Upper lobe of left lung (tissue), 6 donors: ENCODE measurements at regions not wholly inside any gene's neighbourhood (a gene's known extent, or its start where the extent isn't known, plus 50 kb on each side); places are given as distances from the start of the nearest gene placed in this dataset.

Experiments
- ATAC-seq, 2 donors: fragments of 200-7000 bp; cut with Tn5 transposase; one replicate each; pipeline ENCODE4 v1.9.1; 2022; ENCODE audit warnings: mild to moderate bottlenecking in 2 of 2, moderate library complexity in 2 of 2; ENCODE audit not compliant: low FRiP score in 2 of 2
- DNase-seq, 2 donors: peaks; one replicate each; pipeline ENCODE4 v3.0.0-alpha.2; 2019 to 2020
- H3K27ac ChIP-seq, 4 donors: fragments of 200-600 bp; sonication (generic); one replicate each; pipeline ENCODE4 v1.5.1; 2016 to 2019
- H3K27me3 ChIP-seq, 4 donors: fragments of 200-600 bp; sonication (generic); one replicate each; pipeline ENCODE4 v1.5.1; 2017 to 2019
- H3K36me3 ChIP-seq, 4 donors: fragments of 200-600 bp; sonication (generic); one replicate each; pipeline ENCODE4 v1.5.1; 2016 to 2019
- H3K4me1 ChIP-seq, 4 donors: fragments of 200-600 bp; sonication (generic); one replicate each; pipeline ENCODE4 v1.5.1; 2018 to 2019
- H3K4me3 ChIP-seq, 4 donors: fragments of 200-600 bp; sonication (generic); one replicate each; pipeline ENCODE4 v1.5.1; 2017 to 2019; ENCODE audit warnings: mild to moderate bottlenecking in 2 of 4, moderate library complexity in 1 of 4
- H3K9me3 ChIP-seq, 4 donors: fragments of 200-600 bp; sonication (generic); one replicate each; pipeline ENCODE4 v1.5.1; 2018 to 2019
- CTCF ChIP-seq, 6 experiments: fragments of 450-650 bp in 4 of 6; fragments of 200-600 bp in 2 of 6; sonication (generic) in 2 of 6; IDR thresholded peaks; one replicate each; pipeline ENCODE4 v1.5.1; 2016 to 2019; ENCODE audit warnings: antibody characterized with exemption in 6 of 6
- EP300 ChIP-seq, 4 donors: sonication (generic); formaldehyde crosslinking; IDR thresholded peaks; one replicate each; pipeline ENCODE4 v1.5.1; 2017; ENCODE audit warnings: antibody characterized with exemption in 4 of 4, control low read depth in 2 of 4
- POLR2A ChIP-seq, 4 donors: fragments of 450-650 bp; IDR thresholded peaks; one replicate each; pipeline ENCODE4 v1.5.1; 2016 to 2017; ENCODE audit warnings: antibody characterized with exemption in 4 of 4, mild to moderate bottlenecking in 2 of 4
- POLR2AphosphoS5 ChIP-seq, 2 donors: sonication (generic); formaldehyde crosslinking; IDR thresholded peaks; one replicate each; pipeline ENCODE4 v1.5.1; 2017; ENCODE audit warnings: antibody characterized with exemption in 2 of 2
- WGBS, 2 donors: methylation state at CpG; one replicate each; pipeline ENCODE4 v1.1.5; 2017 to 2018; 5-methylcytosine and 5-hydroxymethylcytosine counted together
- donor health status: DM: no; HTN: no; CAD: no; lungs with moderate emphysema.
- donor health status: DM: no; HTN: yes; CAD: no; lungs with severe emphysema.

- peak overlapping the region; percentile 37 to 86 (median 64) for H3K27ac ChIP-seq
- H3K4me1 ChIP-seq: peaks cover 18 to 38% (median 25%) of the 10 kb centered on the region in 4 donors
- peak overlapping the region in 3 of 4 donors; percentile 31 to 42 (median 42) for H3K4me3 ChIP-seq
- H3K36me3 ChIP-seq: no peaks in the 10 kb centered on the region
- ATAC-seq (peak; percentile 81 to 88), DNase-seq (peak; percentile 86 to 92)
- no peaks in the 10 kb centered on the region for H3K27me3 ChIP-seq
- no peaks in the 10 kb centered on the region for H3K9me3 ChIP-seq
- no peak for TF ChIP-seq POLR2AphosphoS5 (IDR thresholded peaks at IDR 0.05)
- no peak for TF ChIP-seq EP300 (IDR thresholded peaks at IDR 0.05)
- TF ChIP-seq CTCF (IDR thresholded peaks at IDR 0.05): peak in 5 of 6 experiments; percentile 17 to 52 (median 40)
- no peak for TF ChIP-seq POLR2A (IDR thresholded peaks at IDR 0.05)
- 15 to 48% methylated on average over 11 to 30 of the region's 30 CpGs for WGBS, 2 donors
Measured at GRCh38 chr18:76620321-76621170, 125.5 kb upstream of the ZNF516 start.

GRCh38 chr18:76619621-76620315, 124.7 kb upstream of the ZNF516 start:
- H3K27ac ChIP-seq: peak overlapping the region; percentile 37 to 86 (median 64)
- no peaks in the 10 kb centered on the region for H3K27me3 ChIP-seq
- DNase-seq: peak in 1 of 2 donors; percentile 76
- H3K4me3 ChIP-seq: peak overlapping the region; percentile 8 to 42 (median 36)
- H3K9me3 ChIP-seq: no peaks in the 10 kb centered on the region
- no peak for TF ChIP-seq EP300 (IDR thresholded peaks at IDR 0.05)
- no peak for TF ChIP-seq CTCF (IDR thresholded peaks at IDR 0.05)
- peak in 1 of 4 donors; percentile 43 for TF ChIP-seq POLR2A (IDR thresholded peaks at IDR 0.05)
- no peak for TF ChIP-seq POLR2AphosphoS5 (IDR thresholded peaks at IDR 0.05)
- 27 to 54% methylated on average over 12 to 25 of the region's 27 CpGs for WGBS, 2 donors
- ATAC-seq: peak; percentile 71 to 76
- no peaks in the 10 kb centered on the region for H3K36me3 ChIP-seq
- H3K4me1 ChIP-seq: peaks cover 18 to 38% (median 25%) of the 10 kb centered on the region in 4 donors

GRCh38 chr18:76619261-76619620, 124.2 kb upstream of the ZNF516 start:
- DNase-seq (peak; percentile 69 to 75), ATAC-seq (peak; percentile 34 to 62)
- Histone ChIP-seq H3K27me3 (no peaks in the 10 kb centered on the region), H3K36me3 (no peaks in the 10 kb centered on the region), H3K27ac (peak overlapping the region; percentile 37 to 86 (median 64)), H3K4me1 (peaks cover 18 to 38% (median 25%) of the 10 kb centered on the region in 4 donors), H3K4me3 (peak overlapping the region in 3 of 4 donors; percentile 31 to 42 (median 42)), H3K9me3 (no peaks in the 10 kb centered on the region)
- WGBS, 2 donors: 45 to 55% methylated on average over 7 to 11 of the region's 11 CpGs
- peak in 1 of 2 donors; percentile 35 for TF ChIP-seq POLR2AphosphoS5 (IDR thresholded peaks at IDR 0.05)
- TF ChIP-seq CTCF (IDR thresholded peaks at IDR 0.05): no peak

- Histone ChIP-seq H3K27ac (no peak overlapping the region), H3K4me1 (peaks cover 18 to 38% (median 25%) of the 10 kb centered on the region in 4 donors), H3K27me3 (no peaks in the 10 kb centered on the region), H3K4me3 (no peak overlapping the region), H3K9me3 (no peaks in the 10 kb centered on the region), H3K36me3 (no peaks in the 10 kb centered on the region)
- TF ChIP-seq POLR2AphosphoS5 (IDR thresholded peaks at IDR 0.05) (no peak), POLR2A (IDR thresholded peaks at IDR 0.05) (no peak), CTCF (IDR thresholded peaks at IDR 0.05) (no peak), EP300 (IDR thresholded peaks at IDR 0.05) (no peak)
- DNase-seq (no peak), ATAC-seq (no peak)
- WGBS, 2 donors: 69 to 81% methylated on average over 2 of the region's 2 CpGs
Measured at GRCh38 chr18:76618721-76619120, 123.7 kb upstream of the ZNF516 start.
